ENCODE measurements at regions not wholly inside any gene's neighbourhood (a gene's known extent, or its start where the extent isn't known, plus 50 kb on each side); places are given as distances from the start of the nearest gene placed in this dataset.

DNA sequence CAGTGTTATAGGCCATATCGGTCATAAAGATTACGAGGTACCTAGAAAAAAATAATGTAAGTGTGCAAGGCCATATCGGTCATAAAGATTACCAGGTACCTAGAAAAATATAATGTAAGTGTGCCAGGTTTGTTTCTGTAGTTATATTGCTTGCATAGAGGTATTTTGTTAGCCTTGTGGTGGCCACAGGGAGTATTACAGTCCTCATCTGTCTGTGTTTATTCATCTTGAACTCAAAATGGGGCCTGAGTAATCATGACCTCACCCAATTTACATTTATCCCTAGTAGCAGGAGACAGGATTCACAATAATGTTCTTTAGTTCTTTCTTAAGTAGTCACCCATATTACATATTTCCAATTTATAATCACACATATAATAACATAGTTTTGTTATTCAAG lies 459.7 kb downstream of the MID1IP1 start:
- TF ChIP-seq, protein P1, sequence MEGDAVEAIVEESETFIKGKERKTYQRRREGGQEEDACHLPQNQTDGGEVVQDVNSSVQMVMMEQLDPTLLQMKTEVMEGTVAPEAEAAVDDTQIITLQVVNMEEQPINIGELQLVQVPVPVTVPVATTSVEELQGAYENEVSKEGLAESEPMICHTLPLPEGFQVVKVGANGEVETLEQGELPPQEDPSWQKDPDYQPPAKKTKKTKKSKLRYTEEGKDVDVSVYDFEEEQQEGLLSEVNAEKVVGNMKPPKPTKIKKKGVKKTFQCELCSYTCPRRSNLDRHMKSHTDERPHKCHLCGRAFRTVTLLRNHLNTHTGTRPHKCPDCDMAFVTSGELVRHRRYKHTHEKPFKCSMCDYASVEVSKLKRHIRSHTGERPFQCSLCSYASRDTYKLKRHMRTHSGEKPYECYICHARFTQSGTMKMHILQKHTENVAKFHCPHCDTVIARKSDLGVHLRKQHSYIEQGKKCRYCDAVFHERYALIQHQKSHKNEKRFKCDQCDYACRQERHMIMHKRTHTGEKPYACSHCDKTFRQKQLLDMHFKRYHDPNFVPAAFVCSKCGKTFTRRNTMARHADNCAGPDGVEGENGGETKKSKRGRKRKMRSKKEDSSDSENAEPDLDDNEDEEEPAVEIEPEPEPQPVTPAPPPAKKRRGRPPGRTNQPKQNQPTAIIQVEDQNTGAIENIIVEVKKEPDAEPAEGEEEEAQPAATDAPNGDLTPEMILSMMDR (IDR thresholded peaks at IDR 0.05; ENCODE audit: low read depth, low read length), result no peak
- Histone ChIP-seq H3K9me3 (ENCODE audit: low read depth) (no peaks in the 10 kb centered on the region), H3K36me3 (no peaks in the 10 kb centered on the region), H3K4me1 (ENCODE audit: low read depth) (no peaks in the 10 kb centered on the region), H3K4me3 (no peak overlapping the region), H3K27me3 (no peaks in the 10 kb centered on the region), H3K27ac (no peak overlapping the region)
- no peak for DNase-seq (ENCODE audit: low read depth in 1 of 2, low spot score in 1 of 2)

DNA sequence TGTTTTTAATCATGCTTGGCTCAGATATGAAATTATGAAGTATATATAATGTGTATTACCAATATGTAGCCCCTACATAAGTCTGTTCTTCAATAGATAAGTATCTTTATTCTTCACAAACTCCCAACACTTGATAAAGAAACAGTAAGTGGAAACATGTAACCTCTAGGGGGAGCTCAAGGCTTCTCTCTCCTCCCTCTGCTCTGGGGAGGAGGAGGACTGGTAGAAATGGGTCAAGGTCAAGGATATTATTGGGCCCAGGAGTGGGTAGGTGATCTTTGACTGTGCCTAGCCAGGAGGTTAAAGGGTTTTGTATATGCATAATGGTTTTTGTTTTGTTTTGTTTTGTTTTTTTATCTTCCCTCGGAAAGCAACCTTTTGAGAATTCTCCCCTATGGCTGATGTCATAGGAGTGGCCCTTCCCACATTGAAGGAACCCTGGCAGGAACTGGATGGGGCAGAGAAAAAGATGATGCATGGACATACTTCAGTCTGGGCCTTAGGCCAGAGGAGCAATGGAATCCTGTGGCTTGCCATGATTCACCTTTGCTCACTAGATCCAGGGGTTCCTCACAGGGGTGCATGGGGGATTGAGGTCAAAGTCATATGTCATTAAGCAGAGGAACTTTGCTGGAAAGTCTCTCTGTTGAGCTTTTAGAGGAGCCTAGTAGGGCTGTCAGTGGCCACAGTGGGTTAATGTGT lies 460.3 kb downstream of the MID1IP1 start:
- no peak overlapping the region for H3K27ac ChIP-seq
- peak; percentile 41 to 68 for DNase-seq (ENCODE audit: low read depth in 1 of 2, low spot score in 1 of 2)
- H3K36me3 ChIP-seq, result no peaks in the 10 kb centered on the region
- TF ChIP-seq, protein P1 (IDR thresholded peaks at IDR 0.05; ENCODE audit: low read depth, low read length), result peak; percentile 51
- no peaks in the 10 kb centered on the region for H3K4me1 ChIP-seq (ENCODE audit: low read depth)
- H3K27me3 ChIP-seq, result no peaks in the 10 kb centered on the region
- no peaks in the 10 kb centered on the region for H3K9me3 ChIP-seq (ENCODE audit: low read depth)
- no peak overlapping the region for H3K4me3 ChIP-seq

DNA sequence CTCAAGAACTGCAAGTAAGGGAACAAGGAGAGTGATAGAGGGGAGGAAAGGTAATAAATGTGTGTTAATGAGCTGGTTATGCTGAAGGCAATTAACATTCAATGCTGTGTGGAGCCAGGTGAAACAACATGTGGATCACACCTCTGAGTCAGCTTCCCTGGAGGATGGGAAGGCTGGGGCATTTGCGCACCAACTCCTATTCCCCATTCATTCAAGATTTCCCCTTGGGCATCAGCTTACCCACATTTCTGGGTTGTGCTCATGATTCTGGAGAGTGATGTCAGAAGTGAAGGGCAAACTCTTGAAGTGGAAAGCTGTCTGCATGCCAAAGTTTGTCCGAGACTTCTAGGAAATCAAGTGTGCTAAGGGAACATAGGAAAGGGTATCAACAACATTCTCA lies 461.4 kb downstream of the MID1IP1 start:
- Histone ChIP-seq H3K4me3 (no peak overlapping the region), H3K27ac (no peak overlapping the region), H3K4me1 (ENCODE audit: low read depth) (no peaks in the 10 kb centered on the region), H3K27me3 (no peaks in the 10 kb centered on the region), H3K36me3 (no peaks in the 10 kb centered on the region), H3K9me3 (ENCODE audit: low read depth) (no peaks in the 10 kb centered on the region)
- DNase-seq (ENCODE audit: low read depth in 1 of 2, low spot score in 1 of 2), result no peak
- TF ChIP-seq, protein P1 (IDR thresholded peaks at IDR 0.05; ENCODE audit: low read depth, low read length), result no peak

DNA sequence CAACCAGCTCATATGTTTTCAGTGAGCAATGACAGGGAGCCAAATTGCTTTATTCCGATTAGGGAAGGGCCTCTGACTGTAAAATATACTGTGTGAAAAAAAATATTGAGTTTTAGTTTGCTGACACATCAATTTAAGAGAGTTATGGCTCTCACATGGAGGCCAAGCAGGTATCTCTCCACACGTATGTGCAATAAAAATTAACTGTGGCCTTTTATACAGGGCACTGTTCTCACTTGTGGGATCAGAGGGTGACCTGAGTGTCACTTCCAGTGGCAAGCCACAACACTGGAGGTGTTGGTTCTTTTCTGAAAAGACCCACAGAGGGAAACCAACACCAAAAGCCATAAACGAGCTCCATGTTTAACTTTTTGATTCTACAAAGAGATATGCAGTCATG lies 462.8 kb downstream of the MID1IP1 start:
- Histone ChIP-seq H3K4me1 (ENCODE audit: low read depth) (no peaks in the 10 kb centered on the region), H3K9me3 (ENCODE audit: low read depth) (no peaks in the 10 kb centered on the region), H3K36me3 (no peaks in the 10 kb centered on the region), H3K27me3 (no peaks in the 10 kb centered on the region), H3K4me3 (no peak overlapping the region), H3K27ac (no peak overlapping the region)
- TF ChIP-seq, protein P1 (IDR thresholded peaks at IDR 0.05; ENCODE audit: low read depth, low read length), result no peak
- DNase-seq (ENCODE audit: low read depth in 1 of 2, low spot score in 1 of 2), result no peak

DNA sequence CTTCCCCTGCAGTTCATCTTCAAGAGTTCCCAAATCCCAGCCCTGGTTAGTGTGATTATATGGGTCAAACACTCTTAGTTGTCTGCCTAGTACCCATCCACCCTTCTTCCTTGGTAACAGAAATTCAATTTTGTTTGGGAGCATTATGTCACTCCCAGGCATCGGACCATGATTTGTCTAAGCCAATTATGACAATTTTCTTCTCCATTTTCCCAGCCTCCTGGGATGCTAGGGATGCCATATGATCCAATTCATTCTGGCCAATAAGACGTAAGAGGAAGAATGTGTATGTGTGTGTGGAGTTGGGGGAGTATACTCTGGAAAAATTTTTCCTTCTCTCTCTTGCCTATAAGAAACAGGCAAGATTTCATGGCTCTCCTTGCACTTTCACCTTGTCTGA lies 465.9 kb downstream of the MID1IP1 start:
- H3K9me3 ChIP-seq (ENCODE audit: low read depth), result no peaks in the 10 kb centered on the region
- H3K27ac ChIP-seq, result no peak overlapping the region
- no peak for DNase-seq (ENCODE audit: low read depth in 1 of 2, low spot score in 1 of 2)
- H3K4me3 ChIP-seq, result no peak overlapping the region
- no peaks in the 10 kb centered on the region for H3K4me1 ChIP-seq (ENCODE audit: low read depth)
- TF ChIP-seq, protein P1 (IDR thresholded peaks at IDR 0.05; ENCODE audit: low read depth, low read length), result no peak
- no peaks in the 10 kb centered on the region for H3K36me3 ChIP-seq
- no peaks in the 10 kb centered on the region for H3K27me3 ChIP-seq
